GM18499 (cell line): ENCODE measurements at regions not wholly inside any gene's neighbourhood (a gene's known extent, or its start where the extent isn't known, plus 50 kb on each side); places are given as distances from the start of the nearest gene placed in this dataset.
A peak's percentile ranks its signal among the peaks of the same experiment; 100 is the strongest.
"Not testable (repeated sequence)": the region's sequence is repeated elsewhere in the genome, so short reads cannot be mapped to it uniquely, and the experiment has no call there.

Experiments used
- ATAC-seq: cut with Tn5 transposase; IDR thresholded peaks from one replicate; pipeline ENCODE4 v1.9.1; 2021; ENCODE audit warnings: moderate number of reproducible peaks; ENCODE audit not compliant: insufficient read depth, unreplicated experiment

DNA sequence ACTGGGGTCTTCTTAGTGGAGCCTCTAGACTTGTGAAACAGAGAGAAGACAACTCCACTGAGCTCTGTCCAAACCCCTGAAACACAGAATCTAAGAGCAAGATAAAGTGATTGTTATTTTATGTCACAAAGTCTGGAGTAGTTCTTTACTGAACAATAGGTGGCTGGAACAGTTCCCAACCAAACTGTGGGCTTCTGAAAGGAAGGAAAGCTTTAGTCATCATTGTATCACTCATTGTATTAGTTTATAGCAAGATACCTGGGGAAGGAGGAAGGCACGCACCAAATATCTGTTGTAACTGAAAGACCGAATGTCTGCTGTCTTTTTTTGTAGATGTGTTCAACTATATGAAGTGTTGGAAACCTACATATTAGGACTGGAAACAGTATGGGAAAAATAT, 284.9 kb upstream of the TBX18 start:
- ATAC-seq = no peak

DNA sequence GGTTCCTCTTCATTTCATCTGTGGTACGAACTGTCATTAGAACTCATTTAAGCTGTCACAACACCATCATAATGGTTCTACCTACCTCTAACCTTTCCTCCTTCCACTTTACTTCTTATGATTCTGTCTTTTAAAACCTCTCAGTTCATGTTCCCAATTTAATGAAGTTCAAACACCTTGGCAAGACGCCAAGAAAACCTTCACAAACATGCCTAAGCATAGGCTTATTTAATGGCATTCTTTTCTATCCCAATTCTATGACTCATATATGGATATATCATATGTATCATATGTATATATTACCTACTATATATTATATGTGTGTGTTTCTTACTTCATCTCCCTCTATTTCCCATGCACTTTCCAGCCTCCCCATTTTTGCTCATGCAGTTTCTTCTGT, 283.4 kb upstream of the TBX18 start:
- ATAC-seq = no peak

DNA sequence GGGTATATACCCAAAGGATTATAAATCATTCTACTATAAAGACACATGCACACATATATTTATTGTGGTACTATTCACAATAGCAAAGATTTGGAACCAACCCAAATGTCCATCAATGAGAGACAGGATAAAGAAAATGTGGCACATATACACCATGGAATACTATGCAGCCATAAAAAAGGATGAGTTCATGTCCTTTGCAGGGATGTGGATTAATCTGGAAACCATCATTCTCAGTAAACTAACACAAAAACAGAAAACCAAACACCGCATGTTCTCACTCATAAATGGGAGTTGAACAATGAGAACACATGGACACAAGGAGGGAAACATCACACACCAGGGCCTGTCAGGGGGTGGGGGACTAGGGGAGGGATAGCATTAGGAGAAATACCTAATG, 281.4 kb upstream of the TBX18 start:
- not testable (repeated sequence) for ATAC-seq

DNA sequence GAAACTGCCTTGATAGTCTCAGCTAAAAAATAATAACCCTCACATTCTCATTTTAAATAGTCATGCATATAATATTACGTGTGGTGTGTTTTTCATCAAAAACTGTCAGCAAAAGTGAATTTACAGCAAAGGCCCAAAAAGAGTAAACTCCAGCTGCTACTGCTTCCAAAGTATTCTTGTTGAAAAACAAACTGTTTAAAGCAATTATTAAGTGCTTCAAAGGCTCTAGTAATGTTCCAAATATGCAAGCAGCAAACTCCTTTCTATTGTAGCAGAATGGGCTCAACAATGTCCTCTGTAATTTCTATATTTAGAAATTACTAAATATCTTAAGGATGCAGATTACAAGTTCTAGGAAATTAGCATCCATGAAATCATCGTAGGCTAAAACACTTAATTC, 280.0 kb upstream of the TBX18 start:
- no peak for ATAC-seq

DNA sequence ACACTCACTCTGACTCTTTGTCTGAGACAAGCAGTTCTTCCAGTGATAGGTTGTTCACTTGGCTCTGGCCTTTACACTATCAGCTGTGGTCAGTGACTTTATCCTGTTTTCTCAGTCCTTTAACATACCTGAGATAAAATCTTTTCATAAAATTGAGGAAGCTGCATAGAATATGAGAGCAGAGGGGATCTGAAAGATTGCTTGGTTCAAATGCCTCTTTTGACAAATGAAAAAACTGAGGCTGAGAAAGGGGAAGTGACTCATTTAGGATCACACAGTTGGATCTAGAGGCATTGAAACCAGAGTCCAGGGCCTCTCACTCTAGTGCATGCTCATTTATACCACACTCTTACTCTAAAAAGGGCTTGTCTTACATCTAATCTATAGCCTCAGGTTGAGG, 277.0 kb upstream of the TBX18 start:
- ATAC-seq = peak; percentile 77

DNA sequence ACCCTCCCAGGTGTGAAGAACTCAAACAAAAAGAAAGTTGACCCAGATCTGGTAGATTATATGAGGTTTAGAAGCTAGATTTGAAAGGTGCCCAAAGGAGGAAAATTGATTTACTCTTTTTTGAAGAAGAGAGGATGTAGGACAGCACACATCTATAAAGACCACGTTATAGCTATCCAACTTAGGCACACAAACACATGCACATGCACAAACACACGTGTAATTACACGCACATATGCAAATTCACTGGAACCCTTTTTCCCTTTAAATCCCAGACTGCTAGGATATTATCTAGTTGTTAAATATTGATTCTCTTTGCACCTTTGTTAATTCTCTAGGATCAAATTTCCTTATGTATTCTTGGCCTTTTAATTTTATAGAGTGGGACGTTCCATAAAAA, 272.8 kb upstream of the TBX18 start:
- no peak for ATAC-seq

DNA sequence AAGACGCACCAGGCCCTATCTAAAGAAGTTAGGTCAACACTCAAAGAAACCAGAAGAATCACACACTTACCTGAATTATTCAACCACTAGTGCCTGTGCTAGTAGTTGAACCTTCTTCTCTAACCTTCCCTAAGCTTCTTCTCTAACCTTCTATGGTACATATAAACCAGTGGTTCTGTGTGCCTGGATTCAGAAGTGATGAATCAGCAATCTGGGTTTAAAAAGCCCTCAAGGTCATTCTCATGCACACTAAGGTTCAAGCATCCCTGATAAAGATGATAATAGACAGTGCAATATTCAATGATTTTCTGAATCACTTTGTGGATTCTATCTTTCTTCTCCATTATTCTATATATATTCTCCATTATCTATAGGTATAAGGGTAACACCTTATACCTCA, 271.4 kb upstream of the TBX18 start:
- no peak for ATAC-seq

DNA sequence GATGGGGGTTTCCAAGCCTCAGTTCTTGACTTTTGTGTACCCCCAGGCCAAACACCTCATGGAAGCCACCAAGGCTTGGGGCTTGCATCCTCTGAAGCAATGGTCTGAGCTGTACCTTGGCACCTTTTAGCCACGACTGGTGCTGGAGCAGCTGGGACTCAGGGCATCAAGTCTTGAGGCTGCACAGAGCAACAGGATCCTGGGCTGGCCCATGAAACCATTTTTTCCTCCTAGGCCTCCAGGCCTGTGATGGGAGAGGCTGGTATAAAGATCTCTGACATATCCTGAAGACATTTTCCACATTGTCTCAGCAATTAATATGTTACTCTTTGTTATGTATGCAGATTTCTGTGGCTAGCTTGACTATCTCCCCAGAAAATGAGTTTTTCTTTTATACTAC, 269.1 kb upstream of the TBX18 start:
- no peak for ATAC-seq

DNA sequence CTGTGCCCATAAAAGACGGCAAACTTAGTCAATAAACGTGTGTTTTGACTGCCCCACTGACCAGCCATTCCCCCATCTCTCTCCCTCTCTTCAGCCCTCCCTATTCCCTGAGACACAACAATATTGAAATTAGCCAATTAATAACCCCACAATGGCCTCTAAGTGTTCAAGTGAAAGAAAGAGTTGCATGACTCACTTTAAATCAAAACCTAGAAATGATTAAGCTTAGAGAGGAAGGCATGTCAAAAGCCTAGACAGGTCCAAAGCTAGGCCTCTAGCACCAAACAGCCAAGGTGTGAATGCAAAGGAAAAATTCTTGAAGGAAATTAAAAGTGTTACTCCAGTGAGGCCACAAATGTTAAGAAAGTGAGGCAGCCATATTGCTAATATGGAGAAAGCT, 261.6 kb upstream of the TBX18 start:
- ATAC-seq = no peak

DNA sequence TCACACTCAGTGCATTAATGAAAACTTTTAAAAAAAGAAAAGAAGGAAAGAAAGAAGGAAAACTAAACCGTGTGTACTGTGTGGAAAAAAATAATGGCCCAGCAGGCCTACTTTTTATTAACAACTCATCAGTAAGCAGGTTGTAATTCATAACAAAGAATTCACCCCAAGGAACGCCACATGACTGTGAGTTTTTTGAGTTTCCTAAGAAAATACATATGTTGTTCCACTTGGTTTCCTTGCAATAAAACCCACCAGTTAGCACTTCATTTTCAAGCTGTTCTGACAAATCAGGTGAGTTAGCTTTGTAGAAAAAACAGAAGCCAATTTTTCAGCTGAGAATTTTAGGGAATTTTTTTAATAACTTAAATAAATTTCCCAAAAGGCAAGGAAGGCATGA, 259.3 kb upstream of the TBX18 start:
- no peak for ATAC-seq

DNA sequence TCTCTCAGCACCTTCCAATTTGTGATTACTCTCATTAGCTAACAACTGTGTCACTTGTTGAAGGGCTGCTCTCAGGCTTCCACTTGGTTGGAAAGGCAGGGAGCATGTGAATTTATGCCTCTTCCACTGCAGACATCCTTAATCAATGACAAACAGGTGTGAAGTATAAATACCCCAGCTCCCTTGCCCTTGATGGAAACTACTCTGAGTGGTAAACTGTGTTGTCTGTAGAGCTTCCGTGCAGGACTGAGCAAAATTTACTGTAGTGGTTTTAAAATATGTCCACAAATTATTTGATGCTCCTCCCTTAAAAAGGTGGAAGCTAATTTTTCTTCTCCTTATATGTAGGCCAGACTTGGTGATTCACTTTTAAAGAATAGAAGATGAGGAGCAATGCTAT, 253.0 kb upstream of the TBX18 start:
- ATAC-seq = no peak

DNA sequence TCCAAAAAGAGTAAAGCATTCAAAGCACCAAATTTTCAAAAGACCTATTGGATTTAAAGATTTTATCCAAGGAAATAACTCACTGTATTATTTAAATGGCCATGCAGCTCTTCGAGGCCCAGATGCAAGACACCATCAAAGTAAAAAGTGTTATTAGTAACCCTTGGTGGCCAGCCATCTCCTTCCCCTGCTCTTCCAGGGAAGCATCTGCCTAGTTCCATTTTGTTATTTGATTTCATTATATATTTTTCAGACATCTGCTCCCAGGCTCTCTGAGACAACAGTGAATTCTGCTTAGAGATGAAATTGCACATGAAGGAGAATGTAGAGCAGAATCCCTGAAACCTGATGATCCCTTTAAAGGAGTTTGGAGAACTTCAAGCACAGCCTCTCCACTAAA, 252.3 kb upstream of the TBX18 start:
- ATAC-seq = no peak

DNA sequence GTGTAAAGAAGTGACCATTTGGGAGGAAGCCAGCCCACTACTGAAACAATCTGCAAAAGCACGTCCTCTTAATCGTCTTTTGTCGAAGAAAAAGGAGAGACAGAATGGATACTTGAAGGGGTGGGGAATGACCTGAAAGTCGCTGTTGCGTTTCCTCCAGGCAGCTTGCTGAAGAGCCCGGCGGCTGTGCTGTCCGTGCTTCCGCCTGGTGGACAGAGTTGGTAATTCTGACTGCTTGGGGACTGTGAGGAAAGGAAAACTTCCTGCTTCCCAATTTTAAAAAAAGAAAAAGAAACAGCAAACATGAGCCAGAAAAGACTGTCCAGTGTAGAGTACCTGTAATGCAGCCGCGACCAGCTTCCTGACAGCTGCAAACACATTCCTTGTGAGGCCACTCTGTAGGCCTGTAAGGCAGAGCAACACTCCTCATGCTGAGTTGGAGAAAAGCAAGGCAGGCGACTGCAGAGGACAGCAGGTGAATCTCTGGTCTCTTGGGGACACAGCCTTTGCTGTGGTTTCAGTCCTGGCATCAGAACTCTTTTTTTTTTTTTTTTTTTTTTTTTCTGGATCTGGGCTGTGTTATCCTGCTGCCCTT, 251.1 kb upstream of the TBX18 start:
- ATAC-seq = no peak

DNA sequence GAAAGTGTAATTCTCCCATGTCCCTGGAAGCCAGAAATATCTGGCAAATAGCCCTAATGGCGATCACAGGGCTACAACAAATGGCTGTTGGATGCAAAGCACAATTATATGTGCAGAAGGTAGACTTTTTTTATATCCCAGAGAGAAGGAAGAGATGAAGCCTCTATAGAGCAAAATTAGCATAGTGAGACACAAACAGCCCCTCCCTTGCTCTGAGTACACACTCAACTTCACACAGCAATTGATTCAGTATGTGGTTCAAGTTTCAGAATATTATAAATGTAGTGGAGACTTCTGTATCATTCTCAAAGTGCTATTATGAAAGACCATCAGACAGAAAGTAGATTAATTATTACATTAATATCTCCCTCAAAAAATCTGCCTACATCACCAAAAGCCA, 246.5 kb upstream of the TBX18 start:
- ATAC-seq = no peak

DNA sequence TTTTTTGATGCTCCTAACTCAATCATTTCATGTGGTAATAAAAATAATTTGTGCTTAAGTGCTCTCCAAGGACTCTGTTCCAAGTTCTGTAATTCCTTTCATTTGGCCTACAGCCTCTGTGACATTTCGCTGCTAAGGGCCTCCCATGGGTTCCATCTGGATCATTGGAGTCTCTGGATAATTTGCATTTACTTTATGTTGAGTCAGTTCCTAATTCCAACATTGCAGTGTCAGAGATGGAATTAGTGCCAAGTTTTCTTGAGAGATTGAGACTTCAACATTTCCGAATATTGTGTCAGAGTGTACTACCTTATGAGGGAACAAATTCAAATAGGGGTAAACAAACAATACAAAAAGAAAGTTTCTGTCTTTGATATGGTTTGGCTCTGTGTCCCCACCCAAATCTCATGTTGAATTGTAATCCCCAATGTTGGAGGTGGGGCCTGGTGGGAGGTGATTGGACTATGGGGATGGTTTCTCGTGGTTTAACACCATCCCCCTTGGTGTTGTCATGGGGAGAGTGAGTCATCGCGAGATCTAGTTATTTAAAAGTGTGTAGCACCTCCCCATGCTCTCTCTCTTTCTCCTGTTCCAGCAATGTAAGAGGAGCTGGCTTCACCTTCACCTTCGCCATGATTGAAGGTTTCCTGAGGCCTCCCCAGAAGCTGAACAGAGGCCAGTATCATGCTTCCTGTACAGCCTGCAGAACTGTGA, 244.1 kb upstream of the TBX18 start:
- ATAC-seq = no peak

DNA sequence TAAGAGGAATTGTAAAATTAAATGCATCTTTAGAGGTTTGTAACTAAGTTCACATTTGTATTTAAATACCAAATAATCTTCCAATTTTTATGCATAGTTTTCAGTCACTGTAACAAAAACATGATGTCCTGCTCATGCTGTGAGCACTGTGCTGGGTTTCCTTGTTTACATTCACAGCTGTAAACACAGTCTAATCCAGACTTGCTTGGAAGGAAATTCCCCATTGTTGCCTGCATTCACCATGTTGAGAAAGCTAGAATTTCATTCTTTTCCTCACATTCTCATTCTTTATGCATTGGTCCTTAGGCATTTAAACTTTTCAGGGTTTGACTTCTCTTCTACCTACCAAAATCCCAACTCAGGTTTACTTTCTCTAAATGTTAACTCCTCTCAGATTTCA, 242.0 kb upstream of the TBX18 start:
- no peak for ATAC-seq

DNA sequence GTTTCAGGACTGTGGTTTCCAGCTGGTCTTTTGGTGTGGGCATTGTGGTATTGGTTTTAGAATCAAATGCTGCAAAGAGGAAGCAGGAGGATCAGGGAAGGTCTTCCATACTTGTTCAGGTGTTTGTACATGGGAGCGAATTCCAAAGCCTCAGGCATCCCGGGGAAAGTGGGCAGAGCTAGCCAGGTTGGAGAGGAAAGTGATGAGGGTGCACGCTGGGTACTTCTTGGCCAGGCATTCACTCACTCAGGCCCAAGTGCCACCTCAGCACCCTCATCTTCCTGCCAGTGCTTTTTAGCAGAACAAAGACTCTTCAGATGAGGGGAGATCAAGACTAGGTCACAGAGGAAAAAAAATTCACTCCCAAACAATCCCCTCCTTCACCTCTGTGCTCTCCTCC, 241.1 kb upstream of the TBX18 start:
- no peak for ATAC-seq

DNA sequence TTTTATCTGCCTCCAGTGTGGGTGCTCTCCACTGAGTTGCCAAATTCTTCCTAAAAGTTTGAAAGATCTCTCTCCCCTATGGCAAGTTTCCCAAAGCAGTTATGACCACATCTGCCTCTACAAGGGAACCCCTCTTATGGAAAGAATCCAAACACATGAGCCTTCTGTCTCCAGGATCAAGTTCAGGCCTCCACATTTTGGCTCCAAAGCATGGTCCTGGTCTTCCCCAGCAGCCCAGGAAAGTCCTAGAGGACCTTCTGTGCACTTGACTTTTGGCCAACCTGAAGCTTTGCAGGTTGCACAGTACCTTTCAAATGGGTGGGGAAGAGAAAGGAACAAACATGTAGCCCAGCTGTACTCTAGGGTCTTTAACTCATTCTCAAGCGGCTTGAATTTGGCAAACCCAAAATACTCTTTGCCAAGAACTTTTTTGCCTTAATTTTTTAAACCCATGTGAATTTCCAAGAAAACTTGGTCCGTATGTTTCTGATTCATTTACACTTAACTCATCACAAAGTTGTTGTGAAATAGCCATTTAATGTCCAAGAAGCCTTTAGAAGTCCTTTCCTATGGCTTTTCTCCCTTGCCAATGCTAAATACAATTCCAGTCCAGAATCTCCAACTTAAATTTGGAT, 240.1 kb upstream of the TBX18 start:
- no peak for ATAC-seq

DNA sequence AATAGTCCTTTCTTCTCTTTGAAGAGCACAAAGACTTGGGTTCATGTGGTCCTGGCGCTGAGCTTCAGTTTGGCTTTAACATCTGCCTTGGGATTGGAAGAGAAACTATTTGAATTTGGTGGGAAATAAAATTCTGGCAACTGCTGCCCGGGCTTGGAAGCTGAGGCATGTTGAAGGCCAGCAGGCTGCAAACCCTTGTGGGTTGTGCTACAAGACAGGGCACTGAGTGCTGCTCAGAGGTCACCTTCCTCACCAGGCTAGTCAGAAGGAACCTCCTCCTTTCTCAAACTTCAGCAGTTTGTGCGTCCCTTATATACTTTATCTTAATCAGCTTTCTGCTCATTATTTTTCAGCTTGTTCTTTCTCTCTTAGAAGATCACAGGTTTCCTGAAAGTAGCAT, 238.4 kb upstream of the TBX18 start:
- ATAC-seq = no peak

DNA sequence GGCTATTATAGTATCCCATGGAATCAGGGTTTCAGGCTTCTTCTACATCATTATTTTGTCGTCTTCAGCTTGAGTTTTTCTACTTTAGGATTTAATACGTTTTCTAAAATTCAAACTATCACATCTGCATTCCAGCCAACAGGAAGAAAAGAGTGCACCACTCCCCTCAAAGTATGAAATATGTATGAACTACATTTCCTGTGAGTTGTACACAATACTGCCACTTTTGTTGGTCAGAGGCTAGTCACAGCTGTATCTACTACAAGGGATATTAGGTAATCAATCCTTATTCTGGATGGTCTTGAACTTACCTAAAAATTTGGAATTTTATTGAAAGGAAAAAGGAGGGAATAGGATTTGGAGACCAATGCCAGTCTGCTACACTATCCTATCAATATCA, 235.6 kb upstream of the TBX18 start:
- ATAC-seq = no peak

DNA sequence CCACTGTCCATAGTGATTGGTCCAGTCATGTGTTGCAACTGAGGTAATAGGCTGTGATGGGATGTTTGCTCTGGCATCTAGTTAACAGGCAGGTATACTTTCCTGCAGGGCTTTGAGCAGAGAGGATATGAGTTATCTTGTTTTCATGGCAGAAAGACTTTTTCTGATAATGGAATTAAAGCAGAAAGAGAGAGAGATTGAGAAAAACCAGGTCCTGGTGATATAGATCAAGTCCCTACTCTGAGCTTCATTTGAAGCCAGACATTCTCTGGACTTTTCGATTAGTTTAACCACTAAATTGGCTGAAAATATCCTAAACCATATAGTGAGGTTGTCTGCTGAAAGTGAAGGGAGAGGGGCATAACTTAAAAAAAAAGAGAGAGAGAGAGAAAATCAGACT, 233.8 kb upstream of the TBX18 start:
- no peak for ATAC-seq

DNA sequence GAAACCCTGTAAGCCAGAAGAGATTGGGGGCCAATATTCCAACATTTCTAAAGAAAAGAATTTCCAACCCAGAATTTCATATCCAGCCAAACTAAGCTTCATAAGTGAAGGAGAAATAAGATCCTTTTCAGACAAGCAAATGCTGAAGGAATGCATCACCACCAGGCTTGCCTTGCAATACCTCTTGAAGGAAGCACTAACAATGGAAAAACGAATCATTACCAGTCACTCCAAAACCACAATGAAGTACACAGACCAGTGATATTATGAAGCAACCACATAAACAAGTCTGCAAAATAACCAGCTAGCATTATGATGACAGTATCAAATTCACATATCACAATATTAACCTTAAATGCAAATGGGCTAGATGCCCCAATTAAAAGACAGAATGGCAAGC, 224.4 kb upstream of the TBX18 start:
- not testable (repeated sequence) for ATAC-seq
